Uterus (tissue), 3 donors: ENCODE measurements at regions not wholly inside any gene's neighbourhood (a gene's known extent, or its start where the extent isn't known, plus 50 kb on each side); places are given as distances from the start of the nearest gene placed in this dataset.

ENCODE experiments used
- DNase-seq, 2 donors: peaks; one replicate each; pipeline ENCODE4 v3.0.0-alpha.2; 2019 to 2020
- H3K27ac ChIP-seq, 2 donors: fragments of 200-600 bp; sonication (generic); 1 replicate in 1 of 2; 2 replicates in 1 of 2; pipeline ENCODE4 v1.5.1; 2016 to 2018
- H3K27me3 ChIP-seq, 2 donors: fragments of 200-600 bp; sonication (generic); one replicate each; pipeline ENCODE4 v1.5.1; 2018 to 2019; ENCODE audit warnings: control low read depth in 1 of 2
- H3K36me3 ChIP-seq, 2 donors: fragments of 200-600 bp; sonication (generic); one replicate each; pipeline ENCODE4 v1.5.1; 2019; ENCODE audit warnings: control low read depth in 1 of 2
- H3K4me1 ChIP-seq, 2 donors: fragments of 200-600 bp; sonication (generic); one replicate each; pipeline ENCODE4 v1.5.1; 2018 to 2019; ENCODE audit warnings: control low read depth in 1 of 2
- H3K4me3 ChIP-seq, 2 donors: fragments of 200-600 bp; sonication (generic); 1 replicate in 1 of 2; 2 replicates in 1 of 2; pipeline ENCODE4 v1.5.1; 2018 to 2019; ENCODE audit warnings: mild to moderate bottlenecking in 1 of 2
- H3K9me3 ChIP-seq, 2 donors: fragments of 200-600 bp; sonication (generic); one replicate each; pipeline ENCODE4 v1.5.1; 2019; ENCODE audit warnings: control low read depth in 1 of 2
- CTCF ChIP-seq, 4 experiments: fragments of 200-600 bp in 2 of 4; fragments of 450-650 bp in 2 of 4; sonication (generic) in 2 of 4; IDR thresholded peaks; one replicate each; pipeline ENCODE4 v1.5.1; 2016 to 2019; ENCODE audit warnings: antibody characterized with exemption in 4 of 4, mild to moderate bottlenecking in 2 of 4, moderate library complexity in 1 of 4
- POLR2A ChIP-seq, 2 donors: fragments of 450-650 bp; IDR thresholded peaks; one replicate each; pipeline ENCODE4 v1.6.1; 2016; ENCODE audit warnings: antibody characterized with exemption in 2 of 2, mild to moderate bottlenecking in 1 of 2, moderate library complexity in 1 of 2
- intact Hi-C: fragments of 100-400 bp; cut with DNase I; formaldehyde crosslinking; loops from one replicate; pipeline ENCODE4 v1.15.1; 2023; ENCODE audit warnings: low total_unique reads
- donor health status: DM: yes; HTN: yes; CAD: no.

GRCh38 chr22:48530666-48531065, 1297.0 kb downstream of the BRD1 start:
- H3K27ac ChIP-seq: no peak overlapping the region
- intact Hi-C loops: no loop called here

GRCh38 chr22:48528221-48528915, 1299.3 kb downstream of the BRD1 start:
- H3K27ac ChIP-seq: no peak overlapping the region
- TF ChIP-seq CTCF (IDR thresholded peaks at IDR 0.05): no peak
- TF ChIP-seq POLR2A (IDR thresholded peaks at IDR 0.05): no peak

More at GRCh38 chr22:48530666-48531065, 1297.0 kb downstream of the BRD1 start:
- Histone ChIP-seq H3K9me3 (no peaks in the 10 kb centered on the region), H3K27me3 (no peaks in the 10 kb centered on the region), H3K4me3 (no peak overlapping the region), H3K4me1 (no peaks in the 10 kb centered on the region), H3K36me3 (no peaks in the 10 kb centered on the region)
- no peak for TF ChIP-seq CTCF (IDR thresholded peaks at IDR 0.05)
- no peak for TF ChIP-seq POLR2A (IDR thresholded peaks at IDR 0.05)
- DNase-seq: no peak

GRCh38 chr22:48523761-48524160, 1303.9 kb downstream of the BRD1 start:
- Histone ChIP-seq H3K27ac (no peak overlapping the region), H3K4me1 (no peaks in the 10 kb centered on the region), H3K9me3 (no peaks in the 10 kb centered on the region), H3K4me3 (no peak overlapping the region), H3K27me3 (no peaks in the 10 kb centered on the region), H3K36me3 (no peaks in the 10 kb centered on the region)
- DNase-seq: no peak
- TF ChIP-seq POLR2A (IDR thresholded peaks at IDR 0.05) (no peak), CTCF (IDR thresholded peaks at IDR 0.05) (no peak)
- intact Hi-C loops: no loop called here

More at GRCh38 chr22:48528221-48528915, 1299.3 kb downstream of the BRD1 start:
- H3K4me1 ChIP-seq: no peaks in the 10 kb centered on the region
- intact Hi-C loops: no loop called here
- no peak for DNase-seq
- H3K4me3 ChIP-seq: no peak overlapping the region
- H3K9me3 ChIP-seq: no peaks in the 10 kb centered on the region
- H3K36me3 ChIP-seq: no peaks in the 10 kb centered on the region
- H3K27me3 ChIP-seq: no peaks in the 10 kb centered on the region

- TF ChIP-seq POLR2A (IDR thresholded peaks at IDR 0.05) (no peak), CTCF (IDR thresholded peaks at IDR 0.05) (no peak)
- no peak overlapping the region for H3K4me3 ChIP-seq
- no peak overlapping the region for H3K27ac ChIP-seq
- intact Hi-C loops: no loop called here
- H3K27me3 ChIP-seq: no peaks in the 10 kb centered on the region
- H3K36me3 ChIP-seq: no peaks in the 10 kb centered on the region
- H3K9me3 ChIP-seq: no peaks in the 10 kb centered on the region
- no peaks in the 10 kb centered on the region for H3K4me1 ChIP-seq
- DNase-seq: no peak
Observed at GRCh38 chr22:48523091-48523490, 1304.6 kb downstream of the BRD1 start.

- Histone ChIP-seq H3K27ac (no peak overlapping the region), H3K4me3 (no peak overlapping the region), H3K27me3 (no peaks in the 10 kb centered on the region), H3K9me3 (no peaks in the 10 kb centered on the region), H3K36me3 (no peaks in the 10 kb centered on the region), H3K4me1 (no peaks in the 10 kb centered on the region)
- DNase-seq: no peak
- TF ChIP-seq POLR2A (IDR thresholded peaks at IDR 0.05): no peak
- TF ChIP-seq CTCF (IDR thresholded peaks at IDR 0.05): no peak
- intact Hi-C loops: no loop called here
Observed at GRCh38 chr22:48522271-48522670, 1305.4 kb downstream of the BRD1 start.
